Coronary artery (tissue), 2 donors: ENCODE measurements at regions not wholly inside any gene's neighbourhood (a gene's known extent, or its start where the extent isn't known, plus 50 kb on each side); places are given as distances from the start of the nearest gene placed in this dataset.

Experiments used
- DNase-seq: peaks from one replicate; pipeline ENCODE4 v3.0.0-alpha.2; 2017; ENCODE audit warnings: low spot score
- H3K27ac ChIP-seq, 2 donors: fragments of 200-600 bp; sonication (generic); one replicate each; pipeline ENCODE4 v1.5.1; 2016 to 2019
- H3K4me3 ChIP-seq: fragments of 200-600 bp; sonication (generic); 2 replicates; pipeline ENCODE4 v1.5.1; 2016; ENCODE audit warnings: mild to moderate bottlenecking, moderate library complexity
- TF ChIP-seq, protein P1 (sequence below): fragments of 200-600 bp; sonication (generic); IDR thresholded peaks from one replicate; pipeline ENCODE4 v1.5.1; 2019; ENCODE audit warnings: antibody characterized with exemption

DNA sequence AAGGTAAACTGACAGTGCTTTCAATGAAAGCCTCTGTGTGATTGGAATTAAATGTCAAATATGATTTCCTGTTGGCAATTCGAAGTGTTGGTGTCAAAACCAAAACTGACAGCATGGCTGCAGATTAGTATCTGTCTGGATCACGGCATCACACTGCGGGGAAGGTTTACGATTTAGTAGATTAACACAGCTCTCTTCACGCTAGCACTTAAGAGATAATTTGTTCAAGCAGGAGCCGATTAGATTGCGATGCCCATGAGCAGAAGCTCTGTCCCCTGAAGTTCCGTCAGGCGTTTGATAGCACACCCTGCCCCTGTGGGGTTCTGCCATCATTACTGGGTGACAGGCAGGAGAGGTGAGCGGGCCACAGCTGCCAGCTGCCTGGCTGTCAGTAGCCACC lies 279.5 kb upstream of the AUTS2 start:
- Histone ChIP-seq H3K4me3 (no peak overlapping the region), H3K27ac (no peak overlapping the region)
- DNase-seq = no peak
- TF ChIP-seq, protein P1, sequence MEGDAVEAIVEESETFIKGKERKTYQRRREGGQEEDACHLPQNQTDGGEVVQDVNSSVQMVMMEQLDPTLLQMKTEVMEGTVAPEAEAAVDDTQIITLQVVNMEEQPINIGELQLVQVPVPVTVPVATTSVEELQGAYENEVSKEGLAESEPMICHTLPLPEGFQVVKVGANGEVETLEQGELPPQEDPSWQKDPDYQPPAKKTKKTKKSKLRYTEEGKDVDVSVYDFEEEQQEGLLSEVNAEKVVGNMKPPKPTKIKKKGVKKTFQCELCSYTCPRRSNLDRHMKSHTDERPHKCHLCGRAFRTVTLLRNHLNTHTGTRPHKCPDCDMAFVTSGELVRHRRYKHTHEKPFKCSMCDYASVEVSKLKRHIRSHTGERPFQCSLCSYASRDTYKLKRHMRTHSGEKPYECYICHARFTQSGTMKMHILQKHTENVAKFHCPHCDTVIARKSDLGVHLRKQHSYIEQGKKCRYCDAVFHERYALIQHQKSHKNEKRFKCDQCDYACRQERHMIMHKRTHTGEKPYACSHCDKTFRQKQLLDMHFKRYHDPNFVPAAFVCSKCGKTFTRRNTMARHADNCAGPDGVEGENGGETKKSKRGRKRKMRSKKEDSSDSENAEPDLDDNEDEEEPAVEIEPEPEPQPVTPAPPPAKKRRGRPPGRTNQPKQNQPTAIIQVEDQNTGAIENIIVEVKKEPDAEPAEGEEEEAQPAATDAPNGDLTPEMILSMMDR = no peak

DNA sequence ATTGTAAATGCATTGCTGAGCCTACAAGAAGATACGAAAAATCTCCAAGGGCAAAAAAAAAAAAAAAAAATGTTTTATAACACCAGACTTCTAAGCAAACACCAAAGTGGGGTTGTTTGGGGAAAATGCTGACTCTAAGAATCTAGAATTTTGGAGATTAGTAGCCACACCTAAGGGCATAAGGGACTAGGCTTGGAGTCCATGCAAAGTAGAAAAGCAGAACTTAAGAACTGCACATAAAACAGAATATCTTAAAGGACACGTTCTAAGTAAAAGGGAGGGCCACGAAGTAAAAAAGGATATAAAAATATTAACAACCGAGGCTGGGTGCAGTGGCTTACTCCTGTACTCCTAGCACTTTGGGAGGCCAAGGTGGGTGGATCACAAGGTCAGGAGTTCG lies 269.8 kb upstream of the AUTS2 start:
- no peak overlapping the region for H3K4me3 ChIP-seq
- TF ChIP-seq, protein P1 = no peak
- no peak overlapping the region for H3K27ac ChIP-seq
- no peak for DNase-seq

DNA sequence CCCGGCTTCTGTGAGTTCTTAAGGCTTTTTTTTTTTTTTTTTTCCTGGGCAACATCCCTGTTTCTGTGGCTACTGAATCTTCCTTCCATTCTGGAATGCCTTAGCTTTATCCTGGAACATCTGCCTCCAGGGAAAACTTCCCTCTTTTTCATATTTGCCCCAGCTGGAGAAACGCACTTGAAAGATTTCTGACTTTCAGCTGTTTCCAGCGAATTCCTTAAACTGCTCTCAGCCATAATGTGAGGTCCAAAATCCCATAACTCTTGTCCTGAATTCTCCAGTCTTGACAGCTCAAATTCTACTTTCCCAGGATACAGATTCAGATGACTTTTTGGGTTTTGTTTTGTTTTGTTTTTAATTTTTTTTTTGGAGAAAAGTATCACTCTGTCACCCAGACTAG lies 263.6 kb upstream of the AUTS2 start:
- Histone ChIP-seq H3K4me3 (no peak overlapping the region), H3K27ac (no peak overlapping the region)
- no peak for DNase-seq
- TF ChIP-seq, protein P1 = no peak

DNA sequence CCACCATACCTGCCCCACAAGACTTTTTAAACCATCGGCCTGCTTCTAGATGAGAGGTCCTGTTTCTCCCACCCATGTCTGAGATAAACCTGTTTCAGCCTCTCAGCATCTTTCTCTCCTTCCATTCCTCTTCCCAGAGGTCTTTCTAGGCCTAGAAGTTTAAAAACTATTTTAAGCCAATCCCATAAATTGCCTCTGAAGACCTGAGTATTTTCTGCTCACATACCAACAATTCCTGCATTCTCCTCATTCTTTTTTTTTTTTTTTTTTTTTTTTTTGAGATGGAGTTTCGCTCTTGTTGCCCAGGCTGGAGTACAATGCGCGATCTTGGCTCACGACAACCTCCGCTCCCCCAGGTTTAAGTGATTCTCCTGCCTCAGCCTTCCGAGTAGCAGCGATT lies 262.9 kb upstream of the AUTS2 start:
- no peak overlapping the region for H3K4me3 ChIP-seq

DNA sequence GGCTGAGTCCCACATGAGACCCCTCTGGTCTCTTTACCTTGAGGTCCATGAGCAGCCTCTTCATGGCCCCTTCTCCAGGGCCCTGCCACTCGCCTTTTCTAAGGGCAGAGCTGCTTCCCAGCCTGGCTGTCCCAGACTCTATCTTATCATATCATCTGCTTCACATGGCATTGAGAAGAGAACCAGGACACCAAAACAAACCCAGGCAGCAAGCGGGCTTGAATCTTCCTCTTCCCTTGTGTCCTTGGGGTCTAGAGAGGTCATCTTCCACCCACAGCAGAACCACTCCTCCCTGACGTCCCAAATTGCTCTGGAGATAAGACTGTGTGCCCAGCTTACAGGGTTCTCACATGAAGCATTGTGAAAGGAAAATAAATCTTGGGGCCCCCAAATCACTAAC lies 261.3 kb upstream of the AUTS2 start:
- DNase-seq = no peak
- Histone ChIP-seq H3K27ac (no peak overlapping the region), H3K4me3 (no peak overlapping the region)
- TF ChIP-seq, protein P1 = no peak

More for the DNA sequence above, 262.9 kb upstream of the AUTS2 start:
- TF ChIP-seq, protein P1 = no peak
- DNase-seq = no peak
- no peak overlapping the region for H3K27ac ChIP-seq

DNA sequence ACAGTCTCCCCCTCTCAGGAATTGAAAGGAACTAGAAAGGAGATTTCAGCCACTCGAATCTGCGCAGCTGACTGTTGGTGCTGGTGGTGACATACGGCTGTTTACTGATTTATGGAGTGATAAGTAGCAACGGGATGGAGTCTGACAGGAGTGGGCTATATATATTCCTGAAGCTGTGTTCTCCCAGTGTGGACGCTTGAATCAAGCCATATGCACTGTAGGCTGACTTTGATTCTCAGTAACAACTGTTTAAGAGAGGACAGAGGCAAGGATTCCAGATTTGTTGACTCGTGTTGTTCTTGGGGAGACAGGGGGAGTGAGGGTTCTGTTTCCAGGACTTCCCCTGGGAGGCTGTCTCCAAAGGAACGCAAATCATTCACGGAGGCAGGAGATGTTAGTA lies 260.1 kb upstream of the AUTS2 start:
- TF ChIP-seq, protein P1 = no peak
- Histone ChIP-seq H3K4me3 (no peak overlapping the region), H3K27ac (no peak overlapping the region)
- no peak for DNase-seq

DNA sequence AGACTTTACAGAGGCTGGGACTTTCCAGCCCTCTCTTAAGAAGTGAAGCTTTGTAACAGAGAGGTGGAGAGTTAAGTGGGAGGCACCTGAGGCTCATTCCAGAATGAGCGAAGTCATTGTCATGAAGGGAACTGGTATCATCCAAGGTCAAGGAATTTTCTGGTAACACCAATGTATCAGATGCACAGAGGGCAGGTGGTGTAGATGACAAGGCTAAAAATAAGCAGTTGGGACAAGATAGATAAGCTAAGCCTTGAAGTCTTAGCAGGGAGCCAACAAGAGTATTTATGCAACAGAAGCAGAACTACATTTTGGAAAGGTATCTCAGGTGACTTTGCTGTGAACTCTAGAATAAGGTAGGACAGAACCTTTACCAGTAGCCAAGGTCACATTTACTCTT lies 257.0 kb upstream of the AUTS2 start:
- no peak overlapping the region for H3K27ac ChIP-seq
- TF ChIP-seq, protein P1 = no peak
- DNase-seq = no peak
- no peak overlapping the region for H3K4me3 ChIP-seq
